H1 (cell line): ENCODE measurements at regions not wholly inside any gene's neighbourhood (a gene's known extent, or its start where the extent isn't known, plus 50 kb on each side); places are given as distances from the start of the nearest gene placed in this dataset.

Experiments used
- CTCF ChIA-PET: fragments of 300-600 bp; sonication (Branson Sonifier 250); formaldehyde crosslinking; loops from one replicate; lab custom pipeline; 2021; ENCODE audit not compliant: partially characterized antibody; lab: Charles Lee
- POLR2A ChIA-PET: fragments of 300-600 bp; sonication (Branson Sonifier 250); formaldehyde crosslinking; loops from one replicate; lab custom pipeline; 2021; ENCODE audit warnings: inconsistent platforms; ENCODE audit not compliant: partially characterized antibody; lab: Charles Lee
- DNase-seq, 2 experiments: peaks; one replicate each; pipeline versions ENCODE4 v3.0.0 to v3.0.0-alpha.2; 2010 to 2022; ENCODE audit warnings: low spot score in 2 of 2, low read depth in 1 of 2, mixed read lengths in 1 of 2
- FAIRE-seq: peaks from 2 replicates; lab custom pipeline; 2011; peaks lifted over from hg19 to GRCh38; lab: Jason Lieb, UNC
- H2AFZ ChIP-seq: 2 replicates; pipeline ENCODE4 v1.8.1; 2012; ENCODE audit warnings: low read length, inconsistent platforms
- H2AK5ac ChIP-seq: 2 replicates; pipeline ENCODE4 v1.6.1; 2013; ENCODE audit warnings: low read depth, low read length
- H2BK120ac ChIP-seq: replicated peaks from 2 replicates; pipeline ENCODE3; 2013; ENCODE audit warnings: low read depth, low read length, inconsistent platforms
- H2BK12ac ChIP-seq: 2 replicates; pipeline ENCODE4 v1.6.1; 2013; ENCODE audit warnings: low read depth, low read length
- H2BK15ac ChIP-seq: 2 replicates; pipeline ENCODE4 v1.6.1; 2013; ENCODE audit warnings: low read length
- H2BK20ac ChIP-seq: 2 replicates; pipeline ENCODE4 v1.6.1; 2013; ENCODE audit warnings: low read length
- H2BK5ac ChIP-seq: 2 replicates; pipeline ENCODE4 v1.6.1; 2013; ENCODE audit warnings: low read depth, low read length
- H3K14ac ChIP-seq: 2 replicates; pipeline ENCODE4 v1.6.1; 2013; ENCODE audit warnings: inconsistent platforms; ENCODE audit not compliant: insufficient read length
- H3K18ac ChIP-seq: 2 replicates; pipeline ENCODE4 v1.6.1; 2013; ENCODE audit warnings: low read length; ENCODE audit errors: extremely low read depth
- H3K23ac ChIP-seq: 2 replicates; pipeline ENCODE4 v1.6.1; 2013; ENCODE audit warnings: inconsistent platforms; ENCODE audit not compliant: insufficient read length
- H3K23me2 ChIP-seq: 2 replicates; pipeline ENCODE4 v1.6.1; 2013; ENCODE audit warnings: low read depth, low read length
- H3K27ac ChIP-seq: 2 replicates; pipeline ENCODE4 v1.6.1; 2011; ENCODE audit warnings: low read depth, low read length, inconsistent platforms
- H3K27me3 ChIP-seq, 4 experiments: replicated peaks in 1 of 4; 1 replicate in 1 of 4; 2 replicates in 3 of 4; pipeline versions ENCODE4 v1.6.1 to v1.8.1; 2011 to 2013; ENCODE audit warnings: low read length in 3 of 4, mild to moderate bottlenecking in 3 of 4, inconsistent platforms in 2 of 4, mixed read lengths in 2 of 4, moderate library complexity in 1 of 4; ENCODE audit not compliant: control insufficient read depth in 3 of 4, insufficient read depth in 3 of 4; ENCODE audit errors: extremely low read depth in 1 of 4
- H3K36me3 ChIP-seq, 4 experiments: 2 replicates each; pipeline versions ENCODE4 v1.6.1 to v1.8.1; 2011 to 2013; ENCODE audit warnings: mild to moderate bottlenecking in 4 of 4, low read length in 3 of 4, moderate library complexity in 2 of 4, control low read depth in 1 of 4, inconsistent platforms in 1 of 4; ENCODE audit not compliant: insufficient read depth in 4 of 4, control insufficient read depth in 2 of 4
- H3K4ac ChIP-seq: replicated peaks from 2 replicates; pipeline ENCODE3; 2013; ENCODE audit warnings: low read length, low read depth, mixed read lengths, inconsistent platforms; ENCODE audit not compliant: insufficient read length
- H3K4me1 ChIP-seq, 4 experiments: replicated peaks in 1 of 4; 1 replicate in 1 of 4; 2 replicates in 3 of 4; pipeline versions ENCODE4 v1.6.1 to v1.8.1; 2011 to 2013; ENCODE audit warnings: low read length in 3 of 4, inconsistent platforms in 2 of 4, mixed read lengths in 1 of 4; ENCODE audit not compliant: insufficient read depth in 4 of 4, control insufficient read depth in 3 of 4
- H3K4me2 ChIP-seq, 2 experiments: 2 replicates each; pipeline versions ENCODE4 v1.6.1 to v1.8.1; 2011 to 2013; ENCODE audit warnings: low read depth in 2 of 2, low read length in 2 of 2, control low read depth in 1 of 2, inconsistent platforms in 1 of 2, mild to moderate bottlenecking in 1 of 2; ENCODE audit not compliant: insufficient read depth in 1 of 2
- H3K4me3 ChIP-seq, 4 experiments: fragments of 200-600, 300-600 bp in 1 of 4; sonication (generic), shearing (Covaris generic), sonication (Bioruptor Twin) in 1 of 4; 2 replicates each; pipeline versions ENCODE4 v1.5.1 to v1.8.1; 2011 to 2016; ENCODE audit warnings: low read length in 4 of 4, low read depth in 3 of 4, control low read depth in 2 of 4, inconsistent platforms in 2 of 4, mild to moderate bottlenecking in 2 of 4, mixed read lengths in 1 of 4, moderate library complexity in 1 of 4; ENCODE audit not compliant: insufficient read depth in 2 of 4; ENCODE audit errors: extremely low read depth in 1 of 4
- H3K56ac ChIP-seq: replicated peaks from 2 replicates; pipeline ENCODE3; 2013; ENCODE audit warnings: low read depth, mild to moderate bottlenecking, mixed read lengths, low read length, inconsistent platforms; ENCODE audit not compliant: insufficient read length
- H3K79me1 ChIP-seq: 2 replicates; pipeline ENCODE4 v1.6.1; 2013; ENCODE audit warnings: low read depth, low read length, control low read depth
- H3K79me2 ChIP-seq, 2 experiments: 2 replicates each; pipeline versions ENCODE4 v1.6.1 to v1.8.1; 2012 to 2013; ENCODE audit warnings: low read length in 2 of 2, mild to moderate bottlenecking in 2 of 2, inconsistent platforms in 1 of 2; ENCODE audit not compliant: insufficient read depth in 2 of 2, control insufficient read depth in 1 of 2
- H3K9ac ChIP-seq, 4 experiments: replicated peaks in 1 of 4; 1 replicate in 1 of 4; 2 replicates in 3 of 4; pipeline versions ENCODE4 v1.6.1 to v1.8.1; 2011 to 2013; ENCODE audit warnings: low read depth in 3 of 4, low read length in 3 of 4, control low read depth in 2 of 4, mild to moderate bottlenecking in 2 of 4, moderate library complexity in 2 of 4, inconsistent platforms in 1 of 4; ENCODE audit errors: extremely low read depth in 1 of 4
- H3K9me3 ChIP-seq, 2 experiments: 2 replicates each; pipeline versions ENCODE4 v1.6.1 to v1.8.1; 2012 to 2013; ENCODE audit warnings: mild to moderate bottlenecking in 2 of 2, moderate library complexity in 2 of 2, control low read depth in 1 of 2, inconsistent platforms in 1 of 2, low read depth in 1 of 2, low read length in 1 of 2, mixed read lengths in 1 of 2; ENCODE audit not compliant: insufficient read depth in 2 of 2
- H4K20me1 ChIP-seq, 2 experiments: replicated peaks in 1 of 2; 2 replicates each; pipeline versions ENCODE3 to v1.8.1; 2011 to 2013; ENCODE audit warnings: inconsistent platforms in 2 of 2, low read length in 2 of 2, mild to moderate bottlenecking in 1 of 2; ENCODE audit not compliant: insufficient read depth in 2 of 2, control insufficient read depth in 1 of 2
- H4K5ac ChIP-seq: 2 replicates; pipeline ENCODE4 v1.6.1; 2013; ENCODE audit warnings: low read length, low read depth, mixed read lengths, inconsistent platforms; ENCODE audit not compliant: insufficient read length
- H4K8ac ChIP-seq: 2 replicates; pipeline ENCODE4 v1.8.0; 2013; ENCODE audit warnings: mild to moderate bottlenecking, moderate library complexity, low read length, inconsistent platforms; ENCODE audit not compliant: insufficient read depth; ENCODE audit errors: extremely low read depth
- H4K91ac ChIP-seq: replicated peaks from 2 replicates; pipeline ENCODE3; 2013; ENCODE audit warnings: low read length, mixed read lengths, inconsistent platforms; ENCODE audit not compliant: insufficient read length
- BCL11A ChIP-seq, 2 experiments: IDR thresholded peaks; one replicate each; pipeline ENCODE4 v1.6.1; 2011; ENCODE audit warnings: low read depth in 2 of 2, low read length in 2 of 2, mild to moderate bottlenecking in 2 of 2
- BRCA1 ChIP-seq: IDR thresholded peaks from 2 replicates; pipeline ENCODE4 v1.6.1; 2012; ENCODE audit warnings: low read depth, low read length, improper control_type of control experiment
- CHD1 ChIP-seq: IDR thresholded peaks from 2 replicates; pipeline ENCODE4 v1.6.1; 2012; ENCODE audit warnings: low read depth, low read length, improper control_type of control experiment
- GABPA ChIP-seq: IDR thresholded peaks from 2 replicates; pipeline ENCODE4 v1.6.1; 2011; ENCODE audit warnings: mild to moderate bottlenecking, low read length, moderate library complexity, borderline replicate concordance; ENCODE audit not compliant: insufficient read depth
- HDAC2 ChIP-seq, 2 experiments: fragments of 300-600 bp in 1 of 2; sonication (generic) in 1 of 2; IDR thresholded peaks; 2 replicates each; pipeline ENCODE4 v1.6.1; 2011 to 2012; ENCODE audit warnings: low read depth in 2 of 2, low read length in 2 of 2, mild to moderate bottlenecking in 2 of 2, moderate library complexity in 2 of 2, borderline replicate concordance in 1 of 2, inconsistent platforms in 1 of 2
- MAX ChIP-seq: IDR thresholded peaks from 2 replicates; pipeline ENCODE4 v1.6.1; 2012; ENCODE audit warnings: inconsistent platforms
- RAD21 ChIP-seq, 2 experiments: IDR thresholded peaks in 1 of 2; conservative IDR thresholded peaks in 1 of 2; 2 replicates each; pipeline ENCODE4 v1.6.1; 2011; ENCODE audit warnings: low read depth in 2 of 2, low read length in 2 of 2, improper control_type of control experiment in 1 of 2, inconsistent platforms in 1 of 2, mild to moderate bottlenecking in 1 of 2, moderate library complexity in 1 of 2
- RFX5 ChIP-seq: IDR thresholded peaks from 2 replicates; pipeline ENCODE4 v1.6.1; 2011; ENCODE audit warnings: low read depth, low read length, improper control_type of control experiment, borderline replicate concordance
- TAF1 ChIP-seq: IDR thresholded peaks from 2 replicates; pipeline ENCODE4 v1.6.1; 2011; ENCODE audit warnings: mild to moderate bottlenecking, low read depth, low read length
- TAF7 ChIP-seq: optimal IDR thresholded peaks from 2 replicates; pipeline ENCODE3; 2011; ENCODE audit warnings: low read depth, mild to moderate bottlenecking, inconsistent platforms, low read length, moderate library complexity, borderline replicate concordance
- TBP ChIP-seq: IDR thresholded peaks from 2 replicates; pipeline ENCODE4 v1.6.1; 2011; ENCODE audit warnings: low read depth, low read length, improper control_type of control experiment
- USF2 ChIP-seq: IDR thresholded peaks from 2 replicates; pipeline ENCODE4 v1.6.1; 2011; ENCODE audit warnings: low read length, improper control_type of control experiment
- YY1 ChIP-seq: IDR thresholded peaks from 2 replicates; pipeline ENCODE4 v1.6.1; 2011; ENCODE audit warnings: low read depth, mild to moderate bottlenecking, low read length
- WGBS, 2 experiments: shearing (Covaris generic) in 1 of 2; methylation state at CpG; one replicate each; pipeline versions ENCODE4 v1.1.6 to v1.1.7; 2013 to 2015; ENCODE audit warnings: low lambda C conversion rate in 2 of 2, mixed read lengths in 2 of 2, inconsistent platforms in 1 of 2, low coverage in 1 of 2, missing lambda C conversion rate in 1 of 2; ENCODE audit not compliant: insufficient replicate concordance in 2 of 2, insufficient coverage in 1 of 2, insufficient read length in 1 of 2; ENCODE audit errors: extremely low coverage in 1 of 2, missing lambda C conversion rate in 1 of 2; 5-methylcytosine and 5-hydroxymethylcytosine counted together

- Histone ChIP-seq H2AK5ac (no peak overlapping the region), H3K56ac (no peak overlapping the region), H2BK5ac (no peak overlapping the region), H3K23me2 (no peaks in the 10 kb centered on the region), H2BK12ac (no peak overlapping the region), H3K27me3 (no peaks in the 10 kb centered on the region), H2BK15ac (no peak overlapping the region), H4K20me1 (peaks cover 0 to 2% of the 10 kb centered on the region in 2 experiments), H4K91ac (no peak overlapping the region), H3K23ac (no peak overlapping the region), H3K9ac (no peak overlapping the region), H2BK120ac (no peak overlapping the region), H3K4ac (no peak overlapping the region), H3K79me1 (no peaks in the 10 kb centered on the region), H3K18ac (no peak overlapping the region), H2AFZ (no peak overlapping the region), H3K4me3 (no peak overlapping the region), H3K4me1 (peaks cover 0 to 4% (median under 1%) of the 10 kb centered on the region in 4 experiments; a peak in 2 of 7 replicates), H4K5ac (no peak overlapping the region), H3K14ac (no peak overlapping the region), H3K9me3 (no peaks in the 10 kb centered on the region), H2BK20ac (no peak overlapping the region), H3K4me2 (no peak overlapping the region), H4K8ac (no peak overlapping the region), H3K36me3 (no peaks in the 10 kb centered on the region), H3K27ac (no peak overlapping the region), H3K79me2 (peaks cover 0 to 7% of the 10 kb centered on the region in 2 experiments; a peak in 1 of 4 replicates)
- DNase-seq (no peak), FAIRE-seq (no peak)
- ChIA-PET CTCF (interaction anchor here (0.7 kb wide), 1 partner anchor 1039 kb away, joined by 5 read pairs; no protein-coding TSS in a partner anchor), POLR2A (no interaction called here)
- WGBS, 2 experiments, result 93% methylated on average over 5 of the region's 5 CpGs; no CpG with 5 or more reads in 1 of the 2 experiments
- TF ChIP-seq BCL11A (IDR thresholded peaks at IDR 0.05; ENCODE audit: low read depth in 2 of 2, low read length in 2 of 2), result no peak
- no peak for TF ChIP-seq YY1
- no peak for TF ChIP-seq CHD1
- no peak for TF ChIP-seq HDAC2 (IDR thresholded peaks at IDR 0.05; ENCODE audit: borderline replicate concordance in 1 of 2, low read depth in 2 of 2, low read length in 2 of 2)
- no peak for TF ChIP-seq TAF1
- no peak for TF ChIP-seq RFX5
- no peak for TF ChIP-seq BRCA1
- TF ChIP-seq TAF7, result no peak
- no peak for TF ChIP-seq TBP
- TF ChIP-seq MAX, result no peak
- no peak for TF ChIP-seq RAD21 (IDR thresholded peaks at IDR 0.05 in 1 of 2, conservative IDR thresholded peaks at IDR 0.05 in 1 of 2; ENCODE audit: low read depth in 2 of 2, low read length in 2 of 2)
- TF ChIP-seq USF2, result no peak
- TF ChIP-seq GABPA, result no peak
Observed at GRCh38 chr14:71618716-71619115, 313.5 kb upstream of the RGS6 start.
